HG03196 (cell line): ENCODE measurements at regions not wholly inside any gene's neighbourhood (a gene's known extent, or its start where the extent isn't known, plus 50 kb on each side); places are given as distances from the start of the nearest gene placed in this dataset.

Experiments
- ATAC-seq: cut with Tn5 transposase; IDR thresholded peaks from one replicate; pipeline ENCODE4 v1.9.1; 2021; ENCODE audit not compliant: unreplicated experiment

DNA sequence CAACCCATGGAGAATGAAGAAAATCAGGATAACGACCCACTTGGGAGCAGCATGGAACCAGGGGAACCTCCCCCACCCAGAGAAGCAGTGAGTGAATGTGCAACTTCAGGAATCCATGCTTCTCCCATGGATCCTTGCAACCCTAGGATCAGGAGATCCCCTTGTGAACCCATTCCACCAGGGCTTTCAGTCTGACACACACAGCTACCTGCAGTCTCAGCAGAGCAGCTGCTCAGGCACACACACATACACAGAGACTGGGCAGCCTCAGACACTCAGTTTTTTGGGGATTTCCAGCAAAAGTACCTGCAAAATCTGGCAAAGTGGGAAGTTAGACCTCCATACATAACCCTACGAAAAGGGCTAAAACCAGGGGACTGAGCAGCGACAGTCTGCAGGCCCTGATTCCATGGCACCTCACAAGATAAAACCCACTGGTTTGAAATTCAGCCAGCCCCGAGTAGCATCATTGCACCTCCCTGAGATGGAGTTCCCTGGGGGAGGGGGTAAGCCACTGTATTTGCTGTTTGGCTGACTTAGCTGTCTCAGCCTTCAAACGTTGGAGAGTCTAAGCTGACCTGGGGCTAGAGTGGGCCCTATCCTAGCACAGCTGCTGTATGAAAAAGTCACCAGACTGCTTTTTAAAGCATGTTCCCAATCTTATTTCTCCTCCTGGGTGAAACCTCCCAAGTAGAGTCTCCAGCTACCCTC lies 737.5 kb upstream of the NDST4 start:
- ATAC-seq, result no peak

DNA sequence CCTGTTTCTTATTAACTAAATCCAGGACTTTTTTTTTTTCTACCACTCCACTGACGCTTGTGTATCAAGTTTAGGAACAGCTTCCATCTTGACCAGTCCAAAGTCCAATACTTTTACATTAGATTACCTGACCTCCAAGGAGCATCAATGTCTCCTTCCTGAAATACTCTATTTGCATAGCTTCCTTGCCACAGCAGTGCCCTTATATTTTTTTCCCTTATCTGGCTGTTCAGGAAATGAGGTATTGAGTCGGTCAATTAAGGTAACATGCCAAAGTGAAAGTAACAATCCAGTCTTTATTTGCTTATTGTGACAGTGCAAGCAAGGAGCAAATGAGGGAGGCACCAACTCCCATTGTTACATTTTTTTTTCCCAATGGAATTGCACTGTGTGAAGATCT lies 730.8 kb upstream of the NDST4 start:
- ATAC-seq, result no peak

DNA sequence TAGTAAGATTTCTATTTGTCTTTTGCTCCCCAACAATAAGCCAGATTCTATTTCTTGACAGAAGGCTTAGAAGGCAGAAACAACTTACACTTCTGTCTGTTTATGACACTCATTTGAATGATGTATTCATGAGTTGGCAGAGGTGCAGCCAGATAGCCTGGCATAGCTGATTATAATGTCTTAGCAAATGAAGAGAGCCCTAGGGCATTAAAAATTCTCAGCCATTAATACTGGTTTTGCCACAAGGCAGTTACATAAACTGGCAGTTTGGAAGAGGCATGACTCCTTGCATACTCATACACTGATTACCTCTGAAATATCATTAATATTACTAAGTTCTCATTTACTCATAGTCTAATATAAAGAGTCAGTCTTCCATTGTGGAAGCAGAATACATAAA lies 728.5 kb upstream of the NDST4 start:
- no peak for ATAC-seq

DNA sequence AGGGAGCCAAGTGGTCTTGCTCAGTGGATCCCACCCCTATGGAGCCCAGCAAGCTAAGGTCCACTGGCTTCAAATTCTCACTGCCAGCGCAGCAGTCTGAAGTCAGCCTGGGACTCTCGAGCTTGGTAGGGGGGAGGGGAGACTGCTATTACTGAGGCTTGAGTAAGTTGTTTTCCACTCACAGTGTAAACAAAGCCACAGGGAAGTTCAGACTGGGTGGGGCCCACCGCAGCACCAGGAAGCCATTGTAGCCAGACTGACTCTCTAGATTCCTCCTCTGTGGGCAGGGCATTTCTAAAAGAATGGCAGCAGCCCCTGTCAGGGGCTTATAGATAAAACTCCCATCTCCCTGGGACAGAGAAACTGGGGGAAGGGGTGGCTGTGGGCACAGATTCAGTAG lies 721.0 kb upstream of the NDST4 start:
- ATAC-seq, result no peak

DNA sequence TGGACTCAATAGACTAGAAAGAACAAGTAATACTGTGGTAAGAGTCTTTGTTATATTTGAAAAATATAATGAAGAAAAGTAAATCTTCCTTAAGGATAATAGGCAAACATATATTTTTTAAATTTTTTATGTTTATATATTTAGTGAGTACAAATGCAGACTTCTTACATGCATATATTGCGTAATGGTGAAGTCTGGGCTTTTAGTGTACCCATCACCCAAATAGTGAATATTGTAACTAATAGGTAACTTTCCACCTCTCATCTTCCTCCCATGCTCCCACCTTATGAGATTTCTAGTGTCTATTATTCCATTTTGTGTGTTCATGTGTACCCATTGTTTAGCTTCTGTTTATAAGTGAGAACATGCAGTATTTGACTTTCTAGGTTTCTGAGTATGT lies 711.2 kb upstream of the NDST4 start:
- ATAC-seq, result no peak

DNA sequence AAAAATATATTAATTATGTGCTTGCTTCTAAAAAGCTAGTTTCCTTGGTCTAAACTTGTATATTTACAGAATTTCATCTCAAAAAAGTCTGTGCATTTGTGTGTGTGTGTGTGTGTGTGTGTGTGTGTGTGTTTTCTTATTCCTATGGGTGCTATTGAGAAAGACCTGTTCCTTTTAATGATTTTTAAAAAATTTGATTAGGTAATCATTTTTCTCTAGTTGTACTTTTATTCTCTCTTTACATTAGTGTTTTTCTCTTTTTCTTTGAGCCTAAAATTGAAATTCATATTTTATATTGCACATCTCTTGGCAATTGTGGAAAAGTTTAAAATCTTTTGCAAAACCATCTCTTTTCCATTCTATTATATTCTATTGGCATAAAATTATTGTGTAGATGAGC lies 690.4 kb upstream of the NDST4 start:
- ATAC-seq, result no peak

DNA sequence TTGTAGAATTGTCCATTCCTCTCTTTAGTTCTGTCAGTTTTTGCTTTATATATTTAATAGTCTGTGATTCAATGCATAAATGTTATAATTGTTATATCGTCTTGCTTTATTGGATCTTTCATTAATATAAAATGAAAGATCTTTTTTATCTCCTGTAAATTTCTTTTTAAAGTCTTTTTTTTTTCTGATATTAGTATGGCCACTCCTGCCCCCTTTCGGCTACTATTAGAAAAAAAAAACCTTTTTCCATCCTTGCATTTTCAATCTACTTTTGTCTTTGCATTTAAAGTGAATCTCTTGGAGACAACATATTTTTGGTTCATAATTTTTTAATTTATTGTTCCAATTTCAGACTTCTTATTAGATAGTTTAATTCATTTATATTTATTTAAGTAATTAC lies 677.4 kb upstream of the NDST4 start:
- ATAC-seq, result no peak

DNA sequence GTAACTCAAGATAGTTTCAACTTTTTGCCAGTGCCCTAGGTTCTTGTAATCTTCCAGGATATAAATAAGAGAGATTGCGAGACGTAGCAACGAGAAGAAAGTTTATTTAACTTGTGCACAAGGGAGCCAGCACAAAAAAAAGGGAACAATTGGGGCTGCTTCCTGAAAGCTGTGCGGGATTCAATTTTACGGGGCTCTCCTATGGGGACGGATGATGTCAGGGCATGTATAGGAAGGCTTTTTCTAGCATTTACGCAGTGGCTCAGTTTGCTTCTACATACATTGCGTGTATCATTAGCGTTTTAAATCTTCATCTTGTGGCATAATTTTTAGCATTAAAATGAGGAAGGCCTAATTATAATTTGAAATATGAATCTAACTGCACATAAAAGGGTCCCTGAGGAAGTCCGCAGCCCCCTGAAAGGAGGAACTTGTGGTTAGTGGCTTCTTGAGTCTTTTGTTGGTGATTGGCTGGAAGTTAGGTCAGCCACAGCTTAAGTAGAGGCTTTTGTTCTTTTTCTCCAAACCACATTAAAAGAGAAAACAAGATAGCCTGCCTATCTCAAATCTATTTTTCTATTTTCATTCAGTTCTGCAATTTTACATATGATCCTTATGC lies 668.2 kb upstream of the NDST4 start:
- ATAC-seq, result peak; percentile 45

DNA sequence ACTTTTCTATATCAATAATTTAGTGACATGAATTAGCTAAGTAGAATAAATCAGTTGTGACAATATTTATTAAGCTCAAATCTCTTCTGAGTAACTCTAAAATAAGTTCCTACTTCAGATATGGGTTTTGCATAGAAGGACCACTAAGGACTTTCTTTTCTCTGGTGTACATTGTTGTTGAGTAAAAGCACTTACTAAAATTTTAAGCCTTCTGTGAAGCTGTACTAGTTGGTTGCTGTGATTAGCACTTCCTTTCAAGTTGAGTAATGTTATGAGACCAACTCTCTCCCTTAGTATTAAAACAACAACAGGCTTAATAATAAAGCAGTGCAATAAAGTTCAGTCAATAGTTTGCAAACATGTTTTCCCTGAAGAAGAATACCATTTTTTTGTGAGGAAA lies 667.4 kb upstream of the NDST4 start:
- ATAC-seq, result peak; percentile 75

DNA sequence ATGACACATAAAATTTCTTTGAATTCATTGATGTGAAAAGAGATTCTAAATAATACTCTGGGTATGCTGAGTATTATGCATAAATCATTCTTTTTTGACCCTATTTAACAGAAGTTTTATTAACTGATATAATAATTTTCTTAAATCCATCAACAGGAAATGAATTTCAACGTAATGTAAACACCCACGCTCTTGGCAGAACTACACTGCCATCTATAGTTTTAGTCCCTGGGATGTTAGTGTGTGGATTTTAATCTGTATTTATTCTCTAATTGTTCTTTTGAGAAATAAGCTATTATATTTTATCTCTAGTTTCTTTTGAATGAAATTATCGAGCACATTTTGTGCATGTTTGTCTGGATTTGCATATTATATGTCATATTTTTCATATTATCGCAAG lies 666.8 kb upstream of the NDST4 start:
- ATAC-seq, result no peak

DNA sequence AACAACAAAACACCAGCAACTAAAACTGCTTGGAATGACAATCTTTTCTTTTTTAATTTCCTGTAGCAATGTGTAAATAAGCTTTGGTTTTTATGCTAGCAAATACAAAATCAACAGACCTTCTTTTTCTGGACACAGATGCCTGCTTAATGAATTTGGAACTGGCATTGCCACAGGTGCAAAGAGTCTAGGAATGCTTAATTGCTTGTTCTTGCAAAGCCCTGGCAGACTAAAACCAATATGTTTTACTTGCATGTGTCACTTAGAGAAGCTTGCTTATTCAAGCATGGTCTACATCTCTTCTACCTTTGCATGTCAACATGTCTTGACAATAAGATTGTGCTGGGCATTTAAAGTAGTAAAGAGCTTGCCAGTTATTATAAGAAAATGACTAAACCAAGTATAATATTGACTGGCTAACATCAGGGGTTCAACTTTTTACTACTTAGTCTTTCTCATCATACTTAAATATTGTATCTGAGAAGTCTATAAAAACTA lies 656.7 kb upstream of the NDST4 start:
- ATAC-seq, result no peak

DNA sequence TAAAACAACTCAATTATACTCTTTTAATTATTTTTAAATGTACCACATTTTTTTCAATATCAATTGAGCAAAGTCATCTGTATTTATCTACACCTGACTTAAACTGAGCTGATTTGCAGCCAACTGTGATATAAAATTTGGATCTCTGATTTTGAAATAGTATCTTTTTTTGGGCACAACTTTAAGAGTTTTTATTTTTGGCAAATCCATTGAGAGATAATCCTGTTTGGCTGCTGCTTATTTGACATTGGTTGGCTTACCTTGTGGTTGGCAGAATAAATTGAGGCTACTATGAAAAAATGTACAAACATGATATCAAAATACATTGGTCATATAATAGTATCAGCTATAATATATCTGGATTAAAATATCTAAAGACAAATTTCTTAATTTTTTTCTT lies 656.0 kb upstream of the NDST4 start:
- ATAC-seq, result no peak

DNA sequence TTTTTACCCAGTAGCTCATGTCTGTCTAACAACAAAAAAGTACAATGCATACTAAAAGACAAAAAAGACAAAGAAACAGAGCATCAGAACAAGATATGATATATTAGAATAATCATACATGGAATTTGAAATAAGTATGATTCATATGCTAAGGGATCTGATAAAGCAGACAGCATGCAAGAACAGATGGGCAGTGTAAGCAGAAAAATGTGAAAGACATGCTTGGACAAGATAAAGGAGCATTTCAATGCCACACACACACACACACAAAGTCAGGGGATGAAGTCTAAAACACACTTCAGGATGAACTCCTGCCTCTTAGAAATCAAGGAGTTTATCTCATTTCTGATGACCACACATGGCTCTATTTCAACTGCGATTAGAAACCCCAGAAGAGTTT lies 649.6 kb upstream of the NDST4 start:
- ATAC-seq, result no peak

DNA sequence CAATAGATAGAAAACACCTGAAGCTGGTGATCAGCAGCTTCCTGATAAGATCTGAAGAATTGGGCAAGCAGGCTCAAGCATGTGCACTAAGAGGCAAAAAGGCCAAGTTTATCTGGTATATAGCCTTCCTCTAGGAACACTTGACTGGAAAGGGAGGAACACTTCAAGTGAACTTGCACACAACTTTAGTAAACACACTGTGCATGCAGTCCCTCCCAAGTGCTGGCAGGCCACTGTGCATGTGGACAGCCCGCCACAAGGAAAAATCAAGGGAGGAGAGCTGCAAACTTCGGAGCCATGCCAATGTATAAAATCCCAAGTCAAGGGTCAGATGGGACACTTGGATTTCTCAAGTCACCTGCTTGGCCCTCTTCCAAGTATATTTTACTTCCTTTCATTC lies 645.8 kb upstream of the NDST4 start:
- ATAC-seq, result no peak

DNA sequence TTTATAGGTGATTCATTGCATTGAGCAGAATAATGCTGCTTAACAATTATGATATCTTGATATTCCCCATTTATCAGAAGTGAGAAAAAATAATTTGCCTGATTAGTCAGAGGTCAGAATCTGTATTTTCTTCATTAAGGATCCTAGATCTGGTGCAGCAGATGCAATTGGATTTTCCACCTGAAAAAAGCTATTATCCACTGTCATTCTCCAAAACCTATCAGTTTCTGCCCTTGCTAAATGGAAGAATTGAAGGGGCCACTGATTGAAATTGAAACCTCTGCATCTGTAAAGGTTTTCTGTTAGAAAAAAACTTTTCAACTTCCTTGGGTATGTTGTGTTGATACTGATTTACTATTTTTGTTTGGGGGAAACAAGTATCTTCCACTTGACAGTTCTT lies 636.0 kb upstream of the NDST4 start:
- ATAC-seq, result no peak

DNA sequence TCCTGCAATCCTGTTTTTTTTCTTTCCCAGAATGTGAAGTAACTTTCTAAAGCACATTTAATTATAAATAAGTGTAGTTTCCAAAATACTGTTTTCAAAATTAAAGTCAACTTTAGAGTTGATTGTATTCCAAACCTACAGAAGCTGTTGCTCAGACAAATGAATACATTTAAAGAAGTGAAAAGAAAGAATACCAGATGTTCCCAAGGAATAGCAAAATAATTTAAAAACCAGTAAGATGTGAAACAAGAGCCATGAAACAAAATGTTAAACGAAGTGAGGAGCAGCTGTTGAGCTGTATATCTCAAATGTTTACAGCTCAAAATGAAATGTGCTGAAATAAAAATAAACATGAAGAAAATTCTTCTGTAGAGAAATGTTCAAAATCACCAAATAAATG lies 627.4 kb upstream of the NDST4 start:
- no peak for ATAC-seq

DNA sequence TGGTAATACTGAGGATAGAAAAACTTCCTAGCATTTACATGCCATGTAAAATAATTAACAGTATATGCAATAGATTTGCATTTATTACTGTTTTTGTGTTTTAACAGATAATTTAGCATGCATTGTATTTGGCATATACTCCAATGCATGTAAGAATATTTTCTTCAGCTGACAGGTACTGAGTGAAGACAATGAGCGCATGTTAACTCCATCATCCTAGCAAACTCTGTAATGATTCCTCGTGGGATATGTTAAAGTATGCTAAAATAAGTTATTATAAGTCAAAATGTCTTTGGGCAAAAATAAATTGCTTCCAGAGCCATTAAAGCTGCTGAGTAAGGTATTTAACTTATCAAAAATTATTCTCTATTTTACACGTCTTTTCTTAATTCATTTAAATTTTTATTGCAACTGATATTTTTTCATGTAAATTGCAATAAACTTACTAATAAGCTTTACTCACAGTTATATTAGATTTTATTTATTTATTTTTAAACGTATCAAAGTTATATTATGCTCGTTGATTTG lies 616.4 kb upstream of the NDST4 start:
- ATAC-seq, result no peak

DNA sequence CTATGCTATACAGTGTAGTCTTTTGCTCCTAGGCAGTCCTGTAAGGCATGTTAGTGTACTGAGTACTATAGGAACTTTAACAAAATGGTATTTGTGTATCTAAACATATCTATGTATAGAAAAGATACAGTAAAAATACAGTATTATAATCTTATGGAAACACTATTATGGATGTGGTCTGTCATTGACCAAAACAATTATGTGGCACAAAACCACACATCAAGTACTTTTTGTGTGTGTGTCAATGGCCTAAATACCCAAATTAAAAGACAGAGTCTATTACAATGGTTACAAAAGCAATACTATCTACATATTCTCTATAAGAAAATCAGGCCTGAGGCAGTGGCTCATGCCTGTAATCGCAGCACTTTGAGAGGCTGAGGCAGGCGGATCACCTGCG lies 610.2 kb upstream of the NDST4 start:
- ATAC-seq, result no peak

DNA sequence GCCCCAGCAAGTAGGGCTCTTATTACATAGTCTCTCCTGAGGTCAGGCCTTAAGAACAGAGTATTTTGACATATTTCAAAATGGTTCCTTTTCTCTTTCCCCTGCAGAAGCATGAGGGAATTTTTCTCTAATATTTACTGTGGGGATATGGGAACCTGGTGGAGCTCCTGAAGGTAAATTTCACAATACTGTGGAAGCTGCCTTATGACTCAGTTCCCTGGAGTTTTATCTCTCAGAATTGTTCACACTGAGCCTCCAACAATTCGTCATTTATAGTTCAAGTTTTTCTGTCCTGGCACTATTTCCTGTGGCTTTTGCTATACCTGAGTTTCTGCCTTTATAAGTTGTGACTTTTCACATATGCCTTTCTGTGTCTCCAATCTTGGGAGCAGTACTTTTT lies 607.2 kb upstream of the NDST4 start:
- no peak for ATAC-seq

DNA sequence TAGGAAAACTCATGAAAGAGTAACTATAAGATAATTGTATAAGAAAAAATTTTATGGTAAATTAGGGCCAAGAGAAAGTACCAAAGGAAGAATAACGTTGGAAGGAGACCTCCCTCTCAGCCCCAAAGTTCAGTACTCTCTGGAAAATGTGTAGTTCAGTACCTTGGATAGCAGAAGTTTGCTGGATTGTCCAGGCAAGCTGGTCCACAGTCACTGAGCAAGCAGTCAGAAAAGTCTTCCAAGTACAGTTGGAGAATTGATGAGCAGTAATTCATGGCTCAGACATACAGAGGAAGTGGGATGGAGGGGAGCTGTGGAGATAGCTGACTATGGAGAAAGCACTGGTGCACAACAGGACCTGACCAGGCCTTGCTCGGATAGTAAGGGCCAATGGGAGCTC lies 598.2 kb upstream of the NDST4 start:
- no peak for ATAC-seq

DNA sequence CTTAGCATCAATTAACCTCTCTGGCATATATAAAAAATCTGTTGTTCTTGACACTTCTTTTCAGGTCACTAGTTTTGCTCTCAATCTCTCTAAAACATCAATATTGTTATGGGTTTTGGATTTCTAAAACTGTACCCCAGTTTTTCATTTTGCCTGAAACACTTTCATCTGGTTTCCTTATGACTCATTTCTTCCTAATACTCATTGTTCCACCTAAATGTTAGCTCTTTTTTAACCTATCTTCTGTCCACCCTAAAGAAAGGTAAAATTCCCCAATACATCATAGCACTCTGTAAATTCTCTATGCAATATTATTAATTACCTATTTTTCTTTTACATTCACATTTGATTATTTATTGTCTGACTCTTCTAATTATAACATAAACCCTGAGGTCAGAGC lies 575.5 kb upstream of the NDST4 start:
- no peak for ATAC-seq

DNA sequence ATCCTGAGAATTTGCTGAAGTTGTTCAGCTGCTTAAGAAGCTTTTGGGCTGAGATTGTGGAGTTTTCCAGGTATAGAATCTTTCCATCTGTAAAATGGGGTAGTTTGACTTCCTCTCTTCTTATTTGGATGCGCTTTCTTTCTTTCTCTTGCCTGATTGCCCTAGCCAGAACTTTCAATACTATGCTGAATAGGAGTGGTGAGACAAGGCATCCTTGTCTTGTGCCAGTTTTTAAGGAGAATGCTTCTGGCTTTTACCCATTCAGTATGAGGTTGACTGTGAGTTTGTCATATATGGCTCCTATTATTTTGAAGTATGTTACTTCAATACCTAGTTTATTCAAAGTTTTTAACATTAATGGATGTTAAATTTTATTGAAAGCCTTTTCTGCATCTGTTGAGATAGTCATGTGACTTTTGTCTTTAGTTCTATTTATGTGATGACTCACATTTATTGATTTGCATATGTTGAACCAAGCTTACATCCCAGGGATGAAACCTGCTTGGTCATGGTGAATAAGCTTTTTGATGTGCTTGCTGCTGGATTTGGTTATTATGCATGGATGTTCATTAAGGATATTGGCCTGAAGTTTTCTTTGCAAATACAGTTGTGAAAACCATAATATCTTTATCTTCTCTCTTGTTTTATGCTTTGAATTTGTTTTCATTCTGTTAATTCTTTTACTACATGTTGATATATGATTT lies 573.8 kb upstream of the NDST4 start:
- no peak for ATAC-seq
